B cell (primary cell): ENCODE measurements at regions not wholly inside any gene's neighbourhood (a gene's known extent, or its start where the extent isn't known, plus 50 kb on each side); places are given as distances from the start of the nearest gene placed in this dataset.

Experiments used
- ATAC-seq: fragments of 200-7000 bp; cut with Tn5 transposase; one replicate; pipeline ENCODE4 v1.10.0; 2021; ENCODE audit warnings: low read depth, mild to moderate bottlenecking, moderate number of reproducible peaks, moderate library complexity
- CTCF ChIA-PET: fragments of 350-600 bp; sonication (Branson Sonifier 250); formaldehyde crosslinking; loops from one replicate; lab custom pipeline; 2021; ENCODE audit warnings: antibody characterized with exemption, inconsistent platforms; lab: Charles Lee
- POLR2A ChIA-PET: fragments of 350-600 bp; sonication (Branson Sonifier 250); formaldehyde crosslinking; loops from one replicate; lab custom pipeline; 2021; ENCODE audit warnings: antibody characterized with exemption; lab: Charles Lee
- DNase-seq: peaks from one replicate; pipeline ENCODE4 v3.0.0; 2013
- H2AFZ ChIP-seq: 2 replicates; pipeline ENCODE4 v1.6.1; 2012; ENCODE audit warnings: mild to moderate bottlenecking, low read depth, low read length; ENCODE audit not compliant: insufficient read depth, poor library complexity, severe bottlenecking
- H3K27ac ChIP-seq, 2 donors: 1 replicate in 1 of 2; 2 replicates in 1 of 2; pipeline ENCODE4 v1.5.1; 2012 to 2013; ENCODE audit warnings: low read length in 2 of 2, mild to moderate bottlenecking in 2 of 2, moderate library complexity in 1 of 2
- H3K27me3 ChIP-seq, 4 experiments: fragments of 200-600 bp in 1 of 4; sonication (generic) in 1 of 4; replicated peaks in 1 of 4; 1 replicate in 2 of 4; 2 replicates in 2 of 4; pipeline versions ENCODE4 v1.6.1 to v1.7.0; 2013 to 2016; ENCODE audit warnings: low read length in 3 of 4, mild to moderate bottlenecking in 2 of 4, mixed read lengths in 1 of 4, moderate library complexity in 1 of 4; ENCODE audit not compliant: insufficient read depth in 4 of 4, control insufficient read depth in 3 of 4; ENCODE audit errors: control extremely low read depth in 1 of 4
- H3K36me3 ChIP-seq, 2 experiments: replicated peaks in 1 of 2; 1 replicate in 1 of 2; 2 replicates in 1 of 2; pipeline versions ENCODE4 v1.6.1 to v1.7.1; 2013; ENCODE audit warnings: low read length in 1 of 2; ENCODE audit not compliant: insufficient read depth in 2 of 2, control insufficient read depth in 1 of 2; ENCODE audit errors: control extremely low read depth in 1 of 2, extremely low read depth in 1 of 2
- H3K4me1 ChIP-seq, 2 donors: fragments of 200-600 bp in 1 of 2; sonication (generic) in 1 of 2; 1 replicate in 1 of 2; 2 replicates in 1 of 2; pipeline versions ENCODE4 v1.5.1 to v1.6.1; 2013 to 2017; ENCODE audit warnings: low read length in 2 of 2; ENCODE audit not compliant: control insufficient read depth in 2 of 2, insufficient read depth in 2 of 2
- H3K4me2 ChIP-seq: replicated peaks from 2 replicates; pipeline ENCODE3; 2012; ENCODE audit warnings: mild to moderate bottlenecking, low read depth, low read length; ENCODE audit not compliant: poor library complexity, severe bottlenecking
- H3K4me3 ChIP-seq, 5 experiments: fragments of 200-600 bp in 1 of 5; sonication (generic) in 1 of 5; 1 replicate in 3 of 5; 2 replicates in 2 of 5; pipeline versions ENCODE4 v1.5.1 to v1.7.0; 2011 to 2016; ENCODE audit warnings: low read length in 4 of 5, mild to moderate bottlenecking in 4 of 5, low read depth in 2 of 5, control low read depth in 1 of 5, moderate library complexity in 1 of 5; ENCODE audit not compliant: insufficient read depth in 1 of 5; ENCODE audit errors: control extremely low read depth in 1 of 5, extremely low read depth in 1 of 5
- H3K79me2 ChIP-seq: fragments of 200-600 bp; sonication (generic); one replicate; pipeline ENCODE4 v1.6.0; 2016; ENCODE audit warnings: low read length; ENCODE audit not compliant: control insufficient read depth, insufficient read depth
- H3K9ac ChIP-seq: fragments of 200-600 bp; sonication (generic); 2 replicates; pipeline ENCODE4 v1.6.1; 2017; ENCODE audit warnings: mild to moderate bottlenecking, low read length, moderate library complexity
- H3K9me3 ChIP-seq, 3 donors: one replicate each; pipeline versions ENCODE4 v1.6.1 to v1.7.1; 2013; ENCODE audit warnings: low read length in 2 of 3; ENCODE audit not compliant: control insufficient read depth in 2 of 3, insufficient read depth in 1 of 3; ENCODE audit errors: control extremely low read depth in 1 of 3
- H4K20me1 ChIP-seq: 2 replicates; pipeline ENCODE4 v1.6.0; 2012; ENCODE audit warnings: mild to moderate bottlenecking, low read length; ENCODE audit not compliant: insufficient read depth, control insufficient read depth, poor library complexity, severe bottlenecking
- H3K27ac Mint-ChIP-seq: one replicate; pipeline ENCODE4 v1.8.0; 2021; ENCODE audit warnings: mixed read lengths
- H3K27me3 Mint-ChIP-seq: one replicate; pipeline ENCODE4 v1.8.0; 2021; ENCODE audit warnings: mixed read lengths
- H3K4me1 Mint-ChIP-seq: one replicate; pipeline ENCODE4 v1.8.0; 2021; ENCODE audit warnings: mixed read lengths
- H3K4me3 Mint-ChIP-seq: one replicate; pipeline ENCODE4 v1.8.0; 2021; ENCODE audit warnings: mixed read lengths
- H3K9me3 Mint-ChIP-seq: one replicate; pipeline ENCODE4 v1.8.0; 2022; ENCODE audit warnings: mixed read lengths; ENCODE audit not compliant: insufficient read depth
- EZH2 ChIP-seq: IDR thresholded peaks from 2 replicates; pipeline ENCODE4 v1.6.1; 2012; ENCODE audit warnings: borderline replicate concordance, low read depth, mild to moderate bottlenecking, moderate library complexity, low read length; ENCODE audit not compliant: insufficient read depth, poor library complexity, severe bottlenecking
- WGBS: methylation state at CpG from one replicate; pipeline ENCODE4 v1.1.5; 2013; ENCODE audit warnings: missing lambda C conversion rate; ENCODE audit not compliant: insufficient coverage; 5-methylcytosine and 5-hydroxymethylcytosine counted together
- intact Hi-C: fragments of 100-400 bp; cut with micrococcal nuclease; formaldehyde crosslinking; loops from one replicate; pipeline ENCODE4 v1.10.0; 2022
- TF ChIP-seq, protein P1 (sequence below): fragments of 200-600 bp; IDR thresholded peaks from one replicate; pipeline ENCODE4 v1.8.0; 2022; ENCODE audit warnings: antibody characterized with exemption, mild to moderate bottlenecking

- Histone ChIP-seq H3K36me3 (no peaks in the 10 kb centered on the region), H3K27ac (no peak overlapping the region), H4K20me1 (no peaks in the 10 kb centered on the region), H3K79me2 (no peaks in the 10 kb centered on the region), H2AFZ (no peak overlapping the region), H3K9ac (no peak overlapping the region), H3K4me2 (no peak overlapping the region), H3K27me3 (no peaks in the 10 kb centered on the region), H3K4me3 (no peak overlapping the region), H3K4me1 (no peaks in the 10 kb centered on the region), H3K9me3 (peaks cover 0 to 3% (median 0%) of the 10 kb centered on the region in 3 donors)
- WGBS, result 78% methylated on average over 2 of the region's 2 CpGs
- Mint-ChIP-seq H3K4me3 (no peak overlapping the region), H3K27me3 (peaks cover 9% of the 10 kb centered on the region), H3K4me1 (no peaks in the 10 kb centered on the region), H3K9me3 (no peaks in the 10 kb centered on the region), H3K27ac (peak overlapping the region; percentile 7)
- POLR2A ChIA-PET, result no interaction called here
- TF ChIP-seq, protein P1, sequence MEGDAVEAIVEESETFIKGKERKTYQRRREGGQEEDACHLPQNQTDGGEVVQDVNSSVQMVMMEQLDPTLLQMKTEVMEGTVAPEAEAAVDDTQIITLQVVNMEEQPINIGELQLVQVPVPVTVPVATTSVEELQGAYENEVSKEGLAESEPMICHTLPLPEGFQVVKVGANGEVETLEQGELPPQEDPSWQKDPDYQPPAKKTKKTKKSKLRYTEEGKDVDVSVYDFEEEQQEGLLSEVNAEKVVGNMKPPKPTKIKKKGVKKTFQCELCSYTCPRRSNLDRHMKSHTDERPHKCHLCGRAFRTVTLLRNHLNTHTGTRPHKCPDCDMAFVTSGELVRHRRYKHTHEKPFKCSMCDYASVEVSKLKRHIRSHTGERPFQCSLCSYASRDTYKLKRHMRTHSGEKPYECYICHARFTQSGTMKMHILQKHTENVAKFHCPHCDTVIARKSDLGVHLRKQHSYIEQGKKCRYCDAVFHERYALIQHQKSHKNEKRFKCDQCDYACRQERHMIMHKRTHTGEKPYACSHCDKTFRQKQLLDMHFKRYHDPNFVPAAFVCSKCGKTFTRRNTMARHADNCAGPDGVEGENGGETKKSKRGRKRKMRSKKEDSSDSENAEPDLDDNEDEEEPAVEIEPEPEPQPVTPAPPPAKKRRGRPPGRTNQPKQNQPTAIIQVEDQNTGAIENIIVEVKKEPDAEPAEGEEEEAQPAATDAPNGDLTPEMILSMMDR, result no peak
- TF ChIP-seq EZH2, result no peak
- intact Hi-C loops, result no loop called here
- ATAC-seq (no peak), DNase-seq (no peak)
- CTCF ChIA-PET, result no interaction called here
Observed at GRCh38 chr10:117666965-117667364, 124.4 kb downstream of the EMX2 start.

GRCh38 chr10:117667831-117668230, 125.3 kb downstream of the EMX2 start:
- Histone ChIP-seq H3K27me3 (no peaks in the 10 kb centered on the region), H3K36me3 (no peaks in the 10 kb centered on the region), H3K4me1 (no peaks in the 10 kb centered on the region), H3K79me2 (no peaks in the 10 kb centered on the region), H3K4me3 (no peak overlapping the region), H2AFZ (no peak overlapping the region), H3K9me3 (peaks cover 0 to 3% (median 0%) of the 10 kb centered on the region in 3 donors), H3K9ac (no peak overlapping the region), H3K27ac (no peak overlapping the region), H4K20me1 (no peaks in the 10 kb centered on the region), H3K4me2 (no peak overlapping the region)
- no peak for TF ChIP-seq EZH2
- TF ChIP-seq, protein P1, result no peak
- POLR2A ChIA-PET, result no interaction called here
- H3K27me3 Mint-ChIP-seq, result peaks cover 9% of the 10 kb centered on the region
- CTCF ChIA-PET, result no interaction called here
- H3K4me3 Mint-ChIP-seq, result no peak overlapping the region
- 81% methylated on average over 4 of the region's 6 CpGs for WGBS
- intact Hi-C loops, result no loop called here
- no peaks in the 10 kb centered on the region for H3K4me1 Mint-ChIP-seq
- ATAC-seq (no peak), DNase-seq (no peak)
- H3K27ac Mint-ChIP-seq, result no peak overlapping the region
- no peaks in the 10 kb centered on the region for H3K9me3 Mint-ChIP-seq
